ENCODE measurements at regions not wholly inside any gene's neighbourhood (a gene's known extent, or its start where the extent isn't known, plus 50 kb on each side); places are given as distances from the start of the nearest gene placed in this dataset.

DNA sequence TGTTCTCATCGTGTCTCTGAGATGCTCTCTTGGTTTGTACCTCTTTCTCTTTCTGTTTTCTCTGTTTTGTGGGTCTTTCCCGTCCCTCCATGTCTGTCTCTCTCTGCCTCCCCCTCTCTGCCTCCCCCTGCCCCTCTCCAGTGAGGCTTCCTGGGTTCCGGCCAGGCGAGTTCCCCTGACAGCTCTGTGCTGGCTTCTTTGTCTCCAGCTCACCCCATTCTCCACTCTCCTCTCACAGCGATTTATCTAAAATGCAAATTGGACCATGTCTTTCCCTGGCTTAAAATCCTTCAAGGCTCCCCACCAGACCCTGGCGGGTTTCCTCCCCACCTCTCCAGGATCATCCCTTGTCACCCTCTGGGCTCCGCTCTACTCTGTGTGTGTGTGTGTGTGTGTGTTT, 202.4 kb upstream of the POU3F1 start:
- Histone ChIP-seq H4K20me1 (ENCODE audit: insufficient read depth) (no peaks in the 10 kb centered on the region), H3K79me2 (ENCODE audit: insufficient read depth, low read length) (no peaks in the 10 kb centered on the region), H3K4me2 (ENCODE audit: low read length) (no peak overlapping the region), H3K9me3 (ENCODE audit: control insufficient read depth in 1 of 2, insufficient read depth in 1 of 2, low read depth in 1 of 2, low read length in 2 of 2) (no peaks in the 10 kb centered on the region), H3K9ac (ENCODE audit: low read length) (no peak overlapping the region), H3K27me3 (ENCODE audit: insufficient read depth, low read length) (peaks cover 14% of the 10 kb centered on the region; the same call in 1 of the 2 replicates), H3K36me3 (ENCODE audit: control insufficient read depth in 1 of 2, insufficient read depth in 2 of 2, low read length in 2 of 2) (no peaks in the 10 kb centered on the region), H3K4me1 (ENCODE audit: control insufficient read depth in 1 of 2, insufficient read depth in 2 of 2, low read length in 2 of 2) (no peaks in the 10 kb centered on the region), H3K9me2 (ENCODE audit: insufficient read depth) (no peaks in the 10 kb centered on the region), H2AFZ (ENCODE audit: low read depth, low read length, poor library complexity, severe bottlenecking) (no peak overlapping the region), H3K4me3 (replicated peaks in 1 of 2; ENCODE audit: low read depth in 1 of 2, low read length in 2 of 2) (no peak overlapping the region), H3K27ac (ENCODE audit: low read depth, low read length) (no peak overlapping the region)
- BruUV-seq (replicated peaks) = no TSS peak
- DNase-seq (ENCODE audit: low read depth, low spot score) (no peak), ATAC-seq (no peak)
- intact Hi-C loops (cut with micrococcal nuclease) = no loop called here
- CTCF ChIA-PET = no interaction called here
- POLR2A ChIA-PET = no interaction called here
- RAD21 ChIA-PET (ENCODE audit: low non-redundant PET in 1 of 2, low total read pairs in 2 of 2, uncharacterized antibody in 2 of 2, unreplicated experiment in 2 of 2) = no interaction called here
- no peak for TF ChIP-seq ELF1 (IDR thresholded peaks at IDR 0.05; ENCODE audit: borderline replicate concordance, low read depth)
- TF ChIP-seq, protein P1, sequence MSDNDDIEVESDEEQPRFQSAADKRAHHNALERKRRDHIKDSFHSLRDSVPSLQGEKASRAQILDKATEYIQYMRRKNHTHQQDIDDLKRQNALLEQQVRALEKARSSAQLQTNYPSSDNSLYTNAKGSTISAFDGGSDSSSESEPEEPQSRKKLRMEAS (IDR thresholded peaks at IDR 0.05) = no peak

DNA sequence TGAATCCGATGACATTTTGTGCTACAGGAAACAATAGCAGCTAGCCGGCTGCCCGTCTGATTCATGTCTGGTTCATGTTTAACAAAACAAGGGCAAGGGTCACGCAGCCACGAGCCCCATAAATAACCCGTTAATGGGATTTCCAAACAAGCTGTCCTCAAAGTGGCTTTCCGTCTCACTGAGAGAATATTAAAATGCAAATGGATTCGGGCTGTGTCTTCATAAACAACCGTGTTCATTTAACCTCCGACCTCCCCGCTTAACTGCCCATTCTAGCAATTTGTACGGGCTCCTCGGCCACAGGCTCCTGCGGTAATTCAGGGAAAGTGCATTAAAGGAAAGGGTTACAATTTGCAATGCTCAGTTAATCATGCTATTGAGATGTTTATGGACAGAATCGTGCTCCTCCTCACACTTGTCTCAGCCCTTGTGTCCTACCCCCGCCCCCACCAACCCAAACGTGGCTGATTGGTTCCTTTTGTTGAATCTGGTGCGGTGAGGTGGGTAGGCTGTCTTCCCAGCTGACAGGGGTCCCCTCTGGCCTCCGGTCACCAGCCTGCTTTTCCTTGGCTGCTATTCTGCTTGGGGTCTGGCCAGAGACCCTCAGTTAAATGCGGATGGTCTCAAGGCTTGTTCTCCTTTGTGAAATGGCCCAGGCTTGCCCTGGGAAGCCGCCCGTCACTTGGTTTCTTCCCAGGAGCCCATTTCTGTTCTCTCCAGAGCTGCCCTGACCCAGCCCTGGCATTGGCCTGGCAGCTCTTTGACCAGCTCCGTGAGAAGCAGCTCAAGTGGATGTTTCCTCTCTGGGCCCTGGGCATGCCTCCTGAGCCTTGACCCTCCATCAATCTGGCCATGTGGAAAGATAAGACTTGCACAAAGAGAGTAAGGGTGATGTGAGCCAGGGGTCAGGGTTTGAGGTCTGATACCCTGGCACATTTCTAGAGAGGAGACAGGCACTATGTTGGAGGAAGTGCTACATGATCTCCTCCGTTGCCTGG, 200.7 kb upstream of the POU3F1 start:
- CTCF ChIA-PET = no interaction called here
- no peak overlapping the region for H3K4me3 ChIP-seq (replicated peaks in 1 of 2; ENCODE audit: low read depth in 1 of 2, low read length in 2 of 2)
- no peaks in the 10 kb centered on the region for H3K9me3 ChIP-seq (ENCODE audit: control insufficient read depth in 1 of 2, insufficient read depth in 1 of 2, low read depth in 1 of 2, low read length in 2 of 2)
- H2AFZ ChIP-seq (ENCODE audit: low read depth, low read length, poor library complexity, severe bottlenecking) = no peak overlapping the region
- H3K4me1 ChIP-seq (ENCODE audit: control insufficient read depth in 1 of 2, insufficient read depth in 2 of 2, low read length in 2 of 2) = peaks cover 5 to 7% of the 10 kb centered on the region in 2 experiments; a peak in 2 of 4 replicates
- H3K9ac ChIP-seq (ENCODE audit: low read length) = no peak overlapping the region
- POLR2A ChIA-PET = no interaction called here
- DNase-seq (ENCODE audit: low read depth, low spot score) (no peak), ATAC-seq (no peak)
- RAD21 ChIA-PET (ENCODE audit: low non-redundant PET in 1 of 2, low total read pairs in 2 of 2, uncharacterized antibody in 2 of 2, unreplicated experiment in 2 of 2) = no interaction called here
- peaks cover 14% of the 10 kb centered on the region; the same call in 1 of the 2 replicates for H3K27me3 ChIP-seq (ENCODE audit: insufficient read depth, low read length)
- BruUV-seq (replicated peaks) = no TSS peak
- intact Hi-C loops (cut with micrococcal nuclease) = no loop called here
- H4K20me1 ChIP-seq (ENCODE audit: insufficient read depth) = no peaks in the 10 kb centered on the region
- H3K9me2 ChIP-seq (ENCODE audit: insufficient read depth) = no peaks in the 10 kb centered on the region
- H3K4me2 ChIP-seq (ENCODE audit: low read length) = no peak overlapping the region
- H3K79me2 ChIP-seq (ENCODE audit: insufficient read depth, low read length) = no peaks in the 10 kb centered on the region
- no peak overlapping the region for H3K27ac ChIP-seq (ENCODE audit: low read depth, low read length)
- no peaks in the 10 kb centered on the region for H3K36me3 ChIP-seq (ENCODE audit: control insufficient read depth in 1 of 2, insufficient read depth in 2 of 2, low read length in 2 of 2)
- TF ChIP-seq CBX3 (IDR thresholded peaks at IDR 0.05; ENCODE audit: low read depth) (no peak), SIN3A (IDR thresholded peaks at IDR 0.05; ENCODE audit: low read depth) (no peak), ZBTB33 (IDR thresholded peaks at IDR 0.05; ENCODE audit: extremely low read depth, insufficient replicate concordance, low read length) (no peak), SRF (IDR thresholded peaks at IDR 0.05; ENCODE audit: low read depth) (no peak), JUND (IDR thresholded peaks at IDR 0.05) (no peak), EZH2phosphoT487 (IDR thresholded peaks at IDR 0.05; ENCODE audit: borderline replicate concordance) (no peak), FOSL1 (IDR thresholded peaks at IDR 0.05; ENCODE audit: low read depth) (no peak), EGR1 (IDR thresholded peaks at IDR 0.05; ENCODE audit: low read depth) (no peak), ZFX (IDR thresholded peaks at IDR 0.05) (no peak)
- TF ChIP-seq, protein P1 (IDR thresholded peaks at IDR 0.05) = no peak
- TF ChIP-seq, protein P2, sequence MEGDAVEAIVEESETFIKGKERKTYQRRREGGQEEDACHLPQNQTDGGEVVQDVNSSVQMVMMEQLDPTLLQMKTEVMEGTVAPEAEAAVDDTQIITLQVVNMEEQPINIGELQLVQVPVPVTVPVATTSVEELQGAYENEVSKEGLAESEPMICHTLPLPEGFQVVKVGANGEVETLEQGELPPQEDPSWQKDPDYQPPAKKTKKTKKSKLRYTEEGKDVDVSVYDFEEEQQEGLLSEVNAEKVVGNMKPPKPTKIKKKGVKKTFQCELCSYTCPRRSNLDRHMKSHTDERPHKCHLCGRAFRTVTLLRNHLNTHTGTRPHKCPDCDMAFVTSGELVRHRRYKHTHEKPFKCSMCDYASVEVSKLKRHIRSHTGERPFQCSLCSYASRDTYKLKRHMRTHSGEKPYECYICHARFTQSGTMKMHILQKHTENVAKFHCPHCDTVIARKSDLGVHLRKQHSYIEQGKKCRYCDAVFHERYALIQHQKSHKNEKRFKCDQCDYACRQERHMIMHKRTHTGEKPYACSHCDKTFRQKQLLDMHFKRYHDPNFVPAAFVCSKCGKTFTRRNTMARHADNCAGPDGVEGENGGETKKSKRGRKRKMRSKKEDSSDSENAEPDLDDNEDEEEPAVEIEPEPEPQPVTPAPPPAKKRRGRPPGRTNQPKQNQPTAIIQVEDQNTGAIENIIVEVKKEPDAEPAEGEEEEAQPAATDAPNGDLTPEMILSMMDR (IDR thresholded peaks at IDR 0.05 in 2 of 3, conservative IDR thresholded peaks at IDR 0.05 in 1 of 3; ENCODE audit: borderline replicate concordance in 1 of 3, insufficient read depth in 1 of 3, low read depth in 2 of 3, low read length in 2 of 3) = no peak
